Fibroblast of villous mesenchyme (primary cell): ENCODE measurements at regions not wholly inside any gene's neighbourhood (a gene's known extent, or its start where the extent isn't known, plus 50 kb on each side); places are given as distances from the start of the nearest gene placed in this dataset.

Experiments
- DNase-seq: peaks from one replicate; pipeline ENCODE4 v3.0.0-alpha.2; 2010; ENCODE audit warnings: low read depth
- H3K4me3 ChIP-seq: 2 replicates; pipeline ENCODE4 v1.5.1; 2011; ENCODE audit warnings: low read depth, mild to moderate bottlenecking, low read length
- CTCF ChIP-seq: IDR thresholded peaks from 2 replicates; pipeline ENCODE4 v1.5.1; 2012; ENCODE audit warnings: low read depth, mild to moderate bottlenecking, low read length; ENCODE audit not compliant: insufficient read depth

- H3K4me3 ChIP-seq: no peak overlapping the region
- no peak for DNase-seq
- TF ChIP-seq CTCF: no peak
Measured at GRCh38 chr16:79375351-79375750, 225.2 kb downstream of the MAF start.

GRCh38 chr16:79372503-79373184 lies 227.9 kb downstream of the MAF start:
- no peak for TF ChIP-seq CTCF
- no peak overlapping the region for H3K4me3 ChIP-seq
- peak; percentile 51 for DNase-seq

GRCh38 chr16:79370736-79371135 lies 229.8 kb downstream of the MAF start:
- TF ChIP-seq CTCF: no peak
- no peak for DNase-seq
- H3K4me3 ChIP-seq: no peak overlapping the region

- TF ChIP-seq CTCF: no peak
- no peak overlapping the region for H3K4me3 ChIP-seq
- DNase-seq: no peak
Measured at GRCh38 chr16:79369796-79370195, 230.7 kb downstream of the MAF start.

- DNase-seq: no peak
- H3K4me3 ChIP-seq: no peak overlapping the region
- no peak for TF ChIP-seq CTCF
Measured at GRCh38 chr16:79367822-79368221, 232.7 kb downstream of the MAF start.

- TF ChIP-seq CTCF: no peak
- no peak overlapping the region for H3K4me3 ChIP-seq
- no peak for DNase-seq
Measured at GRCh38 chr16:79366635-79367034, 233.9 kb downstream of the MAF start.

GRCh38 chr16:79365702-79366101 lies 234.8 kb downstream of the MAF start:
- no peak overlapping the region for H3K4me3 ChIP-seq
- no peak for TF ChIP-seq CTCF
- DNase-seq: no peak
